GM19035 (cell line): ENCODE measurements at regions not wholly inside any gene's neighbourhood (a gene's known extent, or its start where the extent isn't known, plus 50 kb on each side); places are given as distances from the start of the nearest gene placed in this dataset.

Experiments used
- ATAC-seq: cut with Tn5 transposase; IDR thresholded peaks from one replicate; pipeline ENCODE4 v1.9.1; 2021; ENCODE audit not compliant: unreplicated experiment

- ATAC-seq = no peak
These were observed 860.7 kb downstream of the PCDH7 start for GRCh38 chr4:31580843-31581242.

- ATAC-seq = no peak
These were observed 865.3 kb downstream of the PCDH7 start for GRCh38 chr4:31585503-31585902.

- no peak for ATAC-seq
These were observed 872.1 kb downstream of the PCDH7 start for GRCh38 chr4:31592293-31592692.

DNA sequence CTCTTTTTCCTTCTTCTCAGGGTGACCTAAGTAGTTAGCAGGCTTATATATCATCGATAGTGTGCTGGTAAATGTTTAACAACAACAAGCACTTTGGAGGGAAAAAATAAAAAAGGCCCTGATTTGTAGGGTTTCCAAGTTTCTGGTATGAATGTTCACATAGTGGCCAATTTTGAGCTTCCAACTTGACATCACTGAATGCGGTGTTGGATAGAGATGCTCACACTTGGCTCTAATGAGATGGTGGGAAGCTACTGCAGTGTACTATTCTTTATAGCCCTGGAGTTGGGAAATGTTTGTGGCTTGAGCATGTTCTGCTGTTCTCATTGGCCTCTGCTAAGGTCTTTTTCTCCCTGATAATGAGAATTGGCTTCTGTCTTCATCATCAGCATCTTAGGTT, 875.3 kb downstream of the PCDH7 start:
- no peak for ATAC-seq

- no peak for ATAC-seq
These were observed 878.5 kb downstream of the PCDH7 start for GRCh38 chr4:31598639-31599038.

DNA sequence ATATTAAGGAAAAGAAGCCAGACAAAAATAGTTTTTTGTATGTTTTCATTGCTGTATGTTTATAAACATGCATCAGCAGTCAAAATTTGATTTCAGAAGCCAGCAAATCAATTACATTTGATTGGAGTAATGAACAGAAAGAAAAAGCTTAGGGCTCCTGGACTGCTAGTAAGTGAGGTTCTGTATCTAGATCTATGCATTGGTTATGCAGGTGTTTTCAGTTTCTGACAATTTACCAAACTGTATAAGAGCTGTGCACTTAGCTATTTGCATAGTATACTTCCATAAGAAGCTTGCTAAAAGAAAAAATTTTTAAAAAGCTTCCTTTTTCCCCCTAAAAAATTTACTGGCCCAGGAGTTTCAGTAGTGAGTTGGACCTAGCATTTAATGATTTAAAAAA, 881.6 kb downstream of the PCDH7 start:
- ATAC-seq = no peak

DNA sequence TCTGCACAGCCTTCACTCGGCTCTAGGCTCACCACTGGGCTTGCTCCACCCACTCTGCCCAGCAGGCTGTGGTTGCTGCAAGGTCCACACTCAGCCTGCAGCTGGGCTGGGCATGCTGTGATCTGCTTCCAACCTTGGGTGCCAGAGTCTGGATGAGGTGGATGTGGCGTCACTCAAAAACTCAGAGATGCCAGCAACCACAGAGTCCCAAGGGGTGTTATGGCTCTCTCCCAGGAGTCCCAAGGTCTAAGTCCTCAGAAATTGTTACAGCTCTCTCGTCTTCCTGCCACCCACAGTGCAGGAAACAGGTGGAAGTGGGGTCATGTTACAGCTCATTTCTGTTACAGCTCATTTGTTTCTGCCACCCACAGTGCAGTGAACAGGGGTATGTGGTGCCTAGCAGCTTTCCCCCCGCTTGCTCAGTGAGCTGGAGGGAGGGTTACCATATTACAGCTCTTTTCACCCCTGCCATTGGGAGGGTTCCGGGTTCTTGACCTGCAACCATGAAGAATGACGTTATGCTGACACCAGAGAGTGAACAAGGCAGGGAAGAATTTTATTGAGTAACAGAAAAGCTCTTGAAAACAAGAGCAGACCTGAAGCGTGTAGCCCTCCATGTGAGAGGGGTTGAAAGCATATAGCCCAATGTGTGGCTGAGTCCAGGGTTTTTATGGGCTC, 893.9 kb downstream of the PCDH7 start:
- ATAC-seq = no peak

- no peak for ATAC-seq
These were observed 897.5 kb downstream of the PCDH7 start for GRCh38 chr4:31617667-31618066.

- no peak for ATAC-seq
These were observed 900.3 kb downstream of the PCDH7 start for GRCh38 chr4:31620476-31620875.

GRCh38 chr4:31645236-31645635, 925.1 kb downstream of the PCDH7 start:
- ATAC-seq = no peak

GRCh38 chr4:31647786-31648185, 927.6 kb downstream of the PCDH7 start:
- ATAC-seq = no peak

GRCh38 chr4:31649878-31650277, 929.7 kb downstream of the PCDH7 start:
- ATAC-seq = no peak

DNA sequence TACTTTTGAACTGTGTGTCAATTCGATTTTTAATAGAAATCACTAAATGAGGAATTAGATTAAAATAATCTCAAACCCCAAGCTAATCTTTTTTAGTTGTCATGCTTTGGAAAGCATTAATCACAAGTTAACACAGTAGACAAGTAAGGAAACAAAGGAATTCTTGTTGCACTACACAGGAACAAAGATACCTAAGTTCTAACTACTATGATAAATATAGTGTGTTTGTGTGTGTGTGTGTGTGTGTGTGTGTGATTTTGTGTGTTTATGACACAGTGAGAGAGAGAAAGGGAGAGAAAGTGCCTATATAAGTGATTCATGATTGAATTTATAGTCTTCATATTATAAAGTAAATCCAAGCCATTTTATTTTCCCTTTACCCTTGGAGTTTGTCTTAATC, 931.4 kb downstream of the PCDH7 start:
- ATAC-seq = no peak

DNA sequence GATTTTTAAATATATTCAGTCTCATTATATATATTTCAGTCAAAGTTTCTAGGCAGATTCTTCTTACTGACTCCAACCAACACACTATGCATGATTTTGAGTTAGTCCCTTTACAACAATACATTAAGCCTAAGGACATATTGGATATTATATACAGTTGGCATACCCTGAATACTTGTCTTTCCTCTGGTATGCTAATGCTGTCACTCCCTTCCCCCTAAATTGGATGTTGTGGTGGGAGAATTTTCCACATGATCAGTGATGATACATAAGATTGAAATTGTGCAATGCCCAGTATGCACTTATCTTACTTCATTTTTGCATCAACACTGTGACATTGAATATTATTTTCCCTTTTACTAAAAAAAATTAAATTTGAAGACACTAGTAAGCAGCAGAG, 935.2 kb downstream of the PCDH7 start:
- no peak for ATAC-seq

- no peak for ATAC-seq
These were observed 937.8 kb downstream of the PCDH7 start for GRCh38 chr4:31657859-31658570.

GRCh38 chr4:31660916-31661315, 940.7 kb downstream of the PCDH7 start:
- ATAC-seq = no peak

- no peak for ATAC-seq
These were observed 942.8 kb downstream of the PCDH7 start for GRCh38 chr4:31662951-31663350.

- ATAC-seq = no peak
These were observed 947.5 kb downstream of the PCDH7 start for GRCh38 chr4:31667686-31668085.

- ATAC-seq = no peak
These were observed 954.3 kb downstream of the PCDH7 start for GRCh38 chr4:31674313-31674947.

GRCh38 chr4:31678356-31678755, 958.2 kb downstream of the PCDH7 start:
- no peak for ATAC-seq

DNA sequence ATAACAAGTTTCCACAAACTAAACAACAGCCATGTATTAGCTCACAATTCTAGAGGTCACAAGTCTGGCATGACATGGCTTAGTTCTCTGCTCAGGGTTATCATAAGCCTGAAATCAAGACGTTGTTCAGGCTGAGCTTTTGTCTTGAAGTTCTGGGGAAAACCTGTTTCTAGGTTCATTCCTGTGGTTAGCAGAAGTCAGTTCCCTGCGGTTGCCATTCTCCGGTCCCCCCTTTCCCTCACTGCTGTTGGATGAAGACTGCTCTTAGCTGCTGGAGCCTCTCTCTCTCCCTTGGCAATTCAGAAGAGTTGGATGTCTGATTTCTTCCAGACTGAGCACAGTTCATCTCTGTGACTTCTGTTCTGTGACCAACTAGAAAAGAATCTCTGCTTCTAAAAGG, 962.6 kb downstream of the PCDH7 start:
- no peak for ATAC-seq

DNA sequence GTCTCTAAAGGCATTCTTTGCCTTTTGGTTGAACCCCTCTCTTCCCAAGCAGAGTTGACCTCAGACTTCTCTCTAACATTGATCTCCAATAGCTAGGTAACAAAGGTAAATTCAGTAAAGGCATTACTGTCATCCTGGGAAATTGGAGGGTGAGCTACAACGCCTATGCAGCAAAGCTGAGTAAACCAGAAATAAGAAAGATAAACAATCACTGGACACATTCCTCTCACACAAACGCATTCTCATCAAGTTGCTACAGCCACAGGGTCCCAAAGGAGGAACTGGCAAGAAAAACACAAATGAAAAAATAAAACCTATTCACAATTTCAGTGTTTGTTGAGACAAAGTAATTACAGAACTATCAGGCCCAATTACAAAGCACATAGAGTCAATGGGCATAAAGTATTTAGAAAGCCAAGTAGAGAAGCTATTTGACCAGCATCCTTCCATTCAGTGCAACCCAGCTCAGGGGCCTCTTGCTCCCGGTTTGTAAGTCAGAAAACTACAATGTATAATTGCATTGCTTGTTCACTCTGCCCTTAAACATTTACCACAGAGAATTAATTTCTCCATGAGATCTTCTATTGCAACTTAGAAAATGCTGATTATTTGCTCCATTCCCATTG, 967.7 kb downstream of the PCDH7 start:
- ATAC-seq = no peak
